Caco-2 (cell line): ENCODE measurements at regions not wholly inside any gene's neighbourhood (a gene's known extent, or its start where the extent isn't known, plus 50 kb on each side); places are given as distances from the start of the nearest gene placed in this dataset.

Experiments used
- BruUV-seq: library from RNA; stranded (reverse); fragments of 400-500 nt; replicated peaks from 2 replicates; lab custom pipeline; 2021; lab: Mats Ljungman, UMichigan
- CTCF ChIA-PET: fragments of 300-600 bp; sonication (Branson Sonifier 250); formaldehyde crosslinking; loops from one replicate; lab custom pipeline; 2022; ENCODE audit warnings: antibody characterized with exemption; lab: Charles Lee
- POLR2A ChIA-PET: fragments of 300-600 bp; sonication (Branson Sonifier 250); formaldehyde crosslinking; loops from one replicate; lab custom pipeline; 2022; ENCODE audit warnings: antibody characterized with exemption; lab: Charles Lee
- DNase-seq, 2 experiments: peaks; one replicate each; pipeline versions ENCODE4 v3.0.0 to v3.0.0-alpha.2; 2020 to 2022
- H3K27me3 ChIP-seq: replicated peaks from 2 replicates; pipeline ENCODE4 v1.6.0; 2011; ENCODE audit warnings: low read length; ENCODE audit not compliant: control insufficient read depth, insufficient read depth
- H3K36me3 ChIP-seq: 2 replicates; pipeline ENCODE4 v1.5.1; 2011; ENCODE audit warnings: low read length; ENCODE audit not compliant: control insufficient read depth, insufficient read depth
- H3K4me1 ChIP-seq: fragments of 250-450 bp; sonication (Bioruptor Pico); 2 replicates; pipeline ENCODE4 v1.5.1; 2020; ENCODE audit warnings: mild to moderate bottlenecking
- H3K4me3 ChIP-seq: 2 replicates; pipeline ENCODE4 v1.5.1; 2011; ENCODE audit warnings: low read depth, mild to moderate bottlenecking, control low read depth, low read length
- H3K9me3 ChIP-seq: fragments of 250-450 bp; sonication (Bioruptor Pico); 2 replicates; pipeline ENCODE4 v1.5.1; 2020; ENCODE audit warnings: mild to moderate bottlenecking, moderate library complexity
- H3K27ac Mint-ChIP-seq: one replicate; pipeline ENCODE4 v1.8.0; 2022; ENCODE audit warnings: mixed read lengths; ENCODE audit not compliant: unreplicated experiment
- H3K27me3 Mint-ChIP-seq: one replicate; pipeline ENCODE4 v1.8.0; 2022; ENCODE audit warnings: mixed read lengths; ENCODE audit not compliant: insufficient read depth, unreplicated experiment
- H3K36me3 Mint-ChIP-seq: one replicate; pipeline ENCODE4 v1.8.0; 2022; ENCODE audit warnings: mild to moderate bottlenecking, mixed read lengths; ENCODE audit not compliant: insufficient read depth, unreplicated experiment
- H3K4me1 Mint-ChIP-seq: one replicate; pipeline ENCODE4 v1.8.0; 2022; ENCODE audit warnings: low read depth, mixed read lengths; ENCODE audit not compliant: unreplicated experiment
- H3K4me3 Mint-ChIP-seq: one replicate; pipeline ENCODE4 v1.8.0; 2022; ENCODE audit warnings: mild to moderate bottlenecking, moderate library complexity, mixed read lengths; ENCODE audit not compliant: unreplicated experiment
- H3K9me3 Mint-ChIP-seq: one replicate; pipeline ENCODE4 v1.8.0; 2022; ENCODE audit warnings: mixed read lengths; ENCODE audit not compliant: unreplicated experiment
- CTCF ChIP-seq, 2 experiments: fragments of 200-600 bp in 1 of 2; IDR thresholded peaks; 1 replicate in 1 of 2; 2 replicates in 1 of 2; pipeline versions ENCODE4 v1.5.1 to v1.8.0; 2011 to 2022; ENCODE audit warnings: antibody characterized with exemption in 1 of 2, control low read depth in 1 of 2, inconsistent platforms in 1 of 2, low read depth in 1 of 2, low read length in 1 of 2, mild to moderate bottlenecking in 1 of 2, moderate library complexity in 1 of 2; ENCODE audit not compliant: insufficient read depth in 1 of 2, severe bottlenecking in 1 of 2, unreplicated experiment in 1 of 2
- intact Hi-C: fragments of 100-400 bp; cut with micrococcal nuclease; formaldehyde crosslinking; loops from one replicate; pipeline ENCODE4 v1.10.0; 2022; ENCODE audit not compliant: unreplicated experiment

GRCh38 chr2:147255812-147256211, 589.0 kb upstream of the ACVR2A start:
- ChIA-PET CTCF (no interaction called here), POLR2A (no interaction called here)
- intact Hi-C loops, result no loop called here
- Mint-ChIP-seq H3K9me3 (peaks cover 12% of the 10 kb centered on the region), H3K4me1 (peaks cover 5% of the 10 kb centered on the region), H3K36me3 (no peaks in the 10 kb centered on the region), H3K27me3 (no peaks in the 10 kb centered on the region), H3K27ac (no peak overlapping the region), H3K4me3 (no peak overlapping the region)
- Histone ChIP-seq H3K36me3 (no peaks in the 10 kb centered on the region), H3K4me1 (no peaks in the 10 kb centered on the region), H3K9me3 (no peaks in the 10 kb centered on the region; the same call in 1 of the 2 replicates), H3K27me3 (no peaks in the 10 kb centered on the region), H3K4me3 (no peak overlapping the region)
- no peak for TF ChIP-seq CTCF (IDR thresholded peaks at IDR 0.05; ENCODE audit: insufficient read depth in 1 of 2, low read depth in 1 of 2, low read length in 1 of 2, severe bottlenecking in 1 of 2, unreplicated experiment in 1 of 2)
- BruUV-seq, result no TSS peak
- no peak for DNase-seq

GRCh38 chr2:147250652-147251356, 594.0 kb upstream of the ACVR2A start:
- Mint-ChIP-seq H3K27me3 (no peaks in the 10 kb centered on the region), H3K36me3 (no peaks in the 10 kb centered on the region), H3K4me3 (no peak overlapping the region), H3K9me3 (peaks cover 12% of the 10 kb centered on the region), H3K4me1 (peaks cover 8% of the 10 kb centered on the region), H3K27ac (no peak overlapping the region)
- no peaks in the 10 kb centered on the region for H3K27me3 ChIP-seq
- no peak for DNase-seq
- no peaks in the 10 kb centered on the region for H3K9me3 ChIP-seq
- no peaks in the 10 kb centered on the region for H3K36me3 ChIP-seq
- TF ChIP-seq CTCF (IDR thresholded peaks at IDR 0.05; ENCODE audit: insufficient read depth in 1 of 2, low read depth in 1 of 2, low read length in 1 of 2, severe bottlenecking in 1 of 2, unreplicated experiment in 1 of 2), result no peak
- ChIA-PET CTCF (no interaction called here), POLR2A (no interaction called here)
- no peak overlapping the region for H3K4me3 ChIP-seq
- no peaks in the 10 kb centered on the region for H3K4me1 ChIP-seq
- intact Hi-C loops, result no loop called here
- no TSS peak for BruUV-seq

GRCh38 chr2:147247749-147248148, 597.1 kb upstream of the ACVR2A start:
- Mint-ChIP-seq H3K27me3 (no peaks in the 10 kb centered on the region), H3K27ac (no peak overlapping the region), H3K4me3 (no peak overlapping the region), H3K9me3 (peaks cover 5% of the 10 kb centered on the region), H3K36me3 (no peaks in the 10 kb centered on the region), H3K4me1 (peaks cover 8% of the 10 kb centered on the region)
- intact Hi-C loops, result no loop called here
- no peaks in the 10 kb centered on the region for H3K27me3 ChIP-seq
- no peak for DNase-seq
- no peak overlapping the region for H3K4me3 ChIP-seq
- H3K4me1 ChIP-seq, result no peaks in the 10 kb centered on the region
- ChIA-PET CTCF (no interaction called here), POLR2A (no interaction called here)
- no peaks in the 10 kb centered on the region for H3K36me3 ChIP-seq
- BruUV-seq, result no TSS peak
- no peak for TF ChIP-seq CTCF (IDR thresholded peaks at IDR 0.05; ENCODE audit: insufficient read depth in 1 of 2, low read depth in 1 of 2, low read length in 1 of 2, severe bottlenecking in 1 of 2, unreplicated experiment in 1 of 2)
- H3K9me3 ChIP-seq, result no peaks in the 10 kb centered on the region
